Ectodermal cell (in vitro differentiated cells): ENCODE measurements at regions not wholly inside any gene's neighbourhood (a gene's known extent, or its start where the extent isn't known, plus 50 kb on each side); places are given as distances from the start of the nearest gene placed in this dataset.

Experiments used
- H3K27ac ChIP-seq: 2 replicates; pipeline ENCODE4 v1.7.0; 2013; ENCODE audit warnings: mild to moderate bottlenecking, low read depth, low read length; ENCODE audit not compliant: insufficient read depth, poor library complexity, severe bottlenecking
- H3K27me3 ChIP-seq: 2 replicates; pipeline ENCODE4 v1.7.0; 2013; ENCODE audit warnings: mild to moderate bottlenecking, low read length; ENCODE audit not compliant: insufficient read depth, control insufficient read depth, poor library complexity, severe bottlenecking
- H3K36me3 ChIP-seq: one replicate; pipeline ENCODE4 v1.7.0; 2013; ENCODE audit warnings: low read length; ENCODE audit not compliant: control insufficient read depth, insufficient read depth
- H3K4me1 ChIP-seq: one replicate; pipeline ENCODE4 v1.7.0; 2013; ENCODE audit warnings: low read length; ENCODE audit not compliant: control insufficient read depth, insufficient read depth
- H3K4me3 ChIP-seq: 2 replicates; pipeline ENCODE4 v1.7.0; 2013; ENCODE audit warnings: low read depth, low read length, control low read depth; ENCODE audit not compliant: insufficient read depth
- H3K9me3 ChIP-seq: 2 replicates; pipeline ENCODE4 v1.7.0; 2013; ENCODE audit warnings: mild to moderate bottlenecking, low read length, moderate library complexity; ENCODE audit not compliant: control insufficient read depth
- WGBS, 2 experiments: methylation state at CpG; one replicate each; pipeline ENCODE4 v1.1.7; 2013; ENCODE audit warnings: missing lambda C conversion rate in 2 of 2; 5-methylcytosine and 5-hydroxymethylcytosine counted together

DNA sequence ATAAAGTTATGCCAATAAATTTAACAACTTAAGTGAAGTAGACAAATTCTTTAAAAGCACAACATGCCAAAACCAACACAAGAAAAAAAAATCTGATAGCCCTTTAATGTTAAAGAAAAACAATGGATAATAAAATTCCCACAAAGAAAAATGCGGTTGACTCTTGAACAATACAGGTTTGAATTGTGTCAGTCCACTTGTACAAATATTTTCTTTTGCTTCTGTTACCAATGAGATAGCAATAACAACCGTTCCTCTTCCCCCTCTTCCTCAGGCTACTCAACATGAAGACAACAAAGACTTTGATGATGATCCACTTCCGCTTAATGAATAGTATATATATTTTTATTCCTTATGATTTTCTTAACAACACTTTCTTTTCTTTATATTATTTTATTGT lies 283.9 kb upstream of the MAN1A1 start:
- H3K27ac ChIP-seq = no peak overlapping the region
- 88 to 95% methylated on average over 2 of the region's 3 CpGs for WGBS, 2 experiments
- H3K9me3 ChIP-seq = no peaks in the 10 kb centered on the region
- H3K27me3 ChIP-seq = no peaks in the 10 kb centered on the region
- no peak overlapping the region for H3K4me3 ChIP-seq
- H3K4me1 ChIP-seq = no peaks in the 10 kb centered on the region
- H3K36me3 ChIP-seq = no peaks in the 10 kb centered on the region

DNA sequence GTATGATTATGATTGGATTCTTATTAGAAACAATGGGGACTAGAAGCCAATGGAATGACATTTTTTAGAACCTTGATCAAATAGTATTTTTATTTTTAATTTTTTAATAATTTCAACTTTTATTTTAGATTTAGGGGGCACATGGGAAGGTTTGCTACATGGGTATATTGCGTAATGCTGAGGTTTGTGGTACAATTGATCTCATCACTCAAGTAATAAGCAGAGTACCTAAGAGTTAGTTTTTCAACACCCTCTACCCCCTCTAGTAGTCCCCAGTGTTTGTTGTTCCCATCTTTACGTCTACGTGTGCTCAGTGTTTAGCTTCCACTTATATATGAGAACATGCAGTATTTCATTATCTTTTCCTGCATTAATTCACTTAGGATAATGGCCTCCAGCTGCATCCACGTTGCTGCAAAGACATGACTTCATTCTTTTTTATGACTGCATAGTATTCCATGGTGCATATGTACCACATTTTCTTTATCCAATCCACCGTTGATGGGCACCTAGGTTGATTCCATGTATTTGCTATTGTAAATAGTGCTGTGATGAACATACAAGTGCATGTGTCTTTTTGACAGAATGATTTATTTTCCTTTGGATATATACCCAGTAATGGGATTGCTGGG lies 281.1 kb upstream of the MAN1A1 start:
- Histone ChIP-seq H3K4me3 (no peak overlapping the region), H3K27me3 (no peaks in the 10 kb centered on the region), H3K36me3 (no peaks in the 10 kb centered on the region), H3K9me3 (no peaks in the 10 kb centered on the region), H3K4me1 (no peaks in the 10 kb centered on the region), H3K27ac (no peak overlapping the region)
- 87 to 91% methylated on average over 4 to 5 of the region's 5 CpGs for WGBS, 2 experiments

DNA sequence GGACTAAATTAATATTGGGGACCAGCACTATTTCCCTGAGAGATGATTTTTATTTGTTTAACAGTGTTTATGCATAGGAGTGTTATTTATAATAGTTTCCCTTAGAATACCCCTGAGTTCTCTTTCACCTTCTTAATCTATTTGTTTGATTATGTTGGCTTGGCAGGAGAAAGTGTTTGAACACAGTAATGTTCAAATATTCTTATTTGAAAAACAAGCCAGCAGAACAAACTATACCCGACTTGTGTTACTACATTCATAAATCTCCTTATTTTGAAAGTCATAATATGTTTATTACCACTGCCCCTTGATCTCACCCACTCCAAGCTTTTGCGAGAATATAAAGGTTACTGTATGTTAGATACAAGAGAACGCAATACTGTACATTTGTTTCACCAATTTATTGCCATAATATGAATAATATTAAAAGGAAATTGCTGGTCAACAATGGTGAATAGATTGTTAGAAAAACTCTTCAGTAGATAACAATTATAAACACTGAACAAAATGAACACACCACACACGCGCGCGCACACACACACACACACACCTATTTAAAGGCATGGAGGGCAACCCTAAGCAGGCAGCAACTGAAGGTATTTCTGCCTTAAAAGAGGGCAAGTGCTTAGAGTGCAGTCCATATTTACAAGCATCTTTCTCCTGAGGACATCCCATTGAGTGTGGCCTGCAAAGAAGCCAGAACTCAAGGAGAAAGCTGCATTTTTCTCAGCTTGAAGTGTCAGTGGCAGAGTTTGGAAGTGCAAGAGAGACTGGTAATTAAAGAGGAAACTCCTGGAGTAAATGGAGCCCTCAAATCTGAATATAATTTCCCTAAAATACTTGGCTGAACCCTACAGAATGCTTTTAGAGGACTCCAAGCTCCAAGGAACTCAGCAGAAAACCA lies 279.4 kb upstream of the MAN1A1 start:
- Histone ChIP-seq H3K4me3 (no peak overlapping the region), H3K4me1 (no peaks in the 10 kb centered on the region), H3K27me3 (no peaks in the 10 kb centered on the region), H3K36me3 (no peaks in the 10 kb centered on the region), H3K27ac (no peak overlapping the region), H3K9me3 (no peaks in the 10 kb centered on the region)
- 100% methylated on average over 5 of the region's 7 CpGs for WGBS, 2 experiments

DNA sequence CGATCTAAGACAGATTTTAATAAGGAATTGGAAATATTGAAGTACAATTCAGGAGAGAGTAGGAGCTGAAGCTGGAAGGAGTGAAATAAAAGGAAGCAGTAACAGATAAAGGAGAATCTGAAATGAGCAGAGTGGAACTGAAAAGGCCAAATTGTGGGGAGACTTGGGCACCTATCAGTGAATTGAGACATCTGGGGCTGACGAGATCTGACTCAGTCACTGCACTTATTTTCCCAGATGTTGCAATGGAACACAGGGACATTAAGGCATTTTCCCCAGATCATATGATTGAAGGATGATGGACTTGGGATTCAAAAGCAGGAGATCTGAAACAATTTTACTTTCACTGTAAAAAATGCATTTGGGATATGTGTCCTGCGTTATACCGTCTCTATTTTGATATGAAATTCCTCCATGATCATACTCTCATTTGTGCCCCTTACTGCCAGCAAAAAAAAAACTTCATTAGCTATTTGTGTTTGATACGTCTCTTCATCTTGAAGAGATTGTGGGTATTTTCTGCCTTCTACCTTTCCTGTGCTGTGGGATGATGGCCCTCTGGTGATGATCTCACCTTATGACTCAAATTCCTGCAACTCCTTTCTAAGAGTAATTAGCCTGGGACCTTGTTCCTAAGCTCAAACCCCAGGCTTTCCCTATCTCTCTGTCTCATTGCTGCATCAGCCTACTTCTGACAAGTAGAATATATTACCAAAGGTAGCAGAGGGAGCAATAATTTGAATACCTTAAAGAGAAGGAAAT lies 278.5 kb upstream of the MAN1A1 start:
- 93% methylated on average over 4 to 5 of the region's 5 CpGs for WGBS, 2 experiments
- no peaks in the 10 kb centered on the region for H3K27me3 ChIP-seq
- no peaks in the 10 kb centered on the region for H3K36me3 ChIP-seq
- no peak overlapping the region for H3K4me3 ChIP-seq
- H3K9me3 ChIP-seq = no peaks in the 10 kb centered on the region
- no peak overlapping the region for H3K27ac ChIP-seq
- H3K4me1 ChIP-seq = no peaks in the 10 kb centered on the region

DNA sequence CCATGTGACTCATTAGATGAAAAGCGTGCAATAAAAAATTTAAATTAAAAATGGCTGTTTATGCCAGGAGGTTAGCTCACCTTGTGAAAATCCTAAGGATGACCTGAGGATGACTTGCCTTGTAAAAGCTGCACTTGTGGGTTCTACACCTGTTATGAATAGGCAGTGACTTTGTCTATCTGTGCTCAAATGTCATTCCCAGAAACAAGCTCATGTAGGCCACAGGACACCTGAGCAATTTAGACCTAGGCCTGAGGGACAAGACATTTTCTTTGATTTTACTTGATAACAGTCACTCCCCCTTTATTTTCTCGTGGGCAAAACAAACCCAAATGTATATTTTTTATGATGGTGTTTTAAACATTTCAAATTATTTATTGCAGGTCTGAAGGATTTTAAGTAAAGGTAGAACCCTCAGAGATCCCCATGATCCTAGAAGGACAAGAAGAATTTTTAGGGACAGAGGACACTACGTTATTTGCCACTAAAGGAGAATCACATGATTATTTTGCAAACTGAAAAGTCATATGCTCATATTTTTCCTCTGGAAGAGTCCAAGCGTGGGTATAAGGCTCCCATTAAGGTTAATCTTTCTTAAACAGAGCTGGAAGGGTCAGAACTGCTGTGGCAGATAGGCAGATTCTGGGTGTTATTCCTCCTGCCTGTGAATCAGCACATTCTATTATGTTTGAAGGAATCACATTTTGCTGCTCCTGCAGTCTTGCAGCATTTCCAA lies 277.5 kb upstream of the MAN1A1 start:
- H3K4me3 ChIP-seq = no peak overlapping the region
- H3K4me1 ChIP-seq = no peaks in the 10 kb centered on the region
- WGBS, 2 experiments = 91 to 95% methylated on average over 3 to 4 of the region's 4 CpGs
- H3K9me3 ChIP-seq = no peaks in the 10 kb centered on the region
- H3K36me3 ChIP-seq = no peaks in the 10 kb centered on the region
- no peak overlapping the region for H3K27ac ChIP-seq
- no peaks in the 10 kb centered on the region for H3K27me3 ChIP-seq

DNA sequence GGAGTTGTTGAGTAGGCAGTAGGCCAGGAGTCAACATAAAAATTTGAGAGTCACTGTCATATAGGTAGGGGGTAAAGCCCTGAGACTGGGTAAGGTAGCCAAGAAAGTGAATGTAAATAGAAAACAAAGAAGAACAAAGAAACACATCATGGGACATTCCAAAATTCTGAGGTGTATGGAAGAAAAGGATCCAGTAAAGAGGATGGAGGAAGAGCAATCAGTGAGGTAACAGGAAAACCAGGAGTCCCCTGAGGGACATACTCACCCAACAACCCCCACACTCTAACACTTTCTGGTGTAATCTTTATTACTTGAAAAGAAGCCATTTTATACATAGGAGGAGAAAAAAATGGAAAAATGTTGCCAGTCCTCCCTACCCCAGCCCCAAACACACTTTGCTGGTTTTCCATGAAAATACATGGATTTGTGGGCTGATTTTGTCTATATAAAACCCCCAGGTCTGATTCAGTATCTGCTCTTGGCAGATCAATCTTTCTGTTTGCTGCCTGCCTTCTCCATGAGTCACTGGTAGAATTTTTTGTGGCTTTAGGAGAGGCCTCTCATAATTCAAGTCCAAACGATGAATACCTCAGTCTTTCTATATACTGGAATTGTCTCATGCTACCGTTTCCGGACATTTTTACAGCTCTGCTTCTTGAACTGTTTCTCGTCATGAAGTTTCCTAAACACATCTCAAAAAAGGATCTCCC lies 271.4 kb upstream of the MAN1A1 start:
- Histone ChIP-seq H3K4me3 (no peak overlapping the region), H3K9me3 (no peaks in the 10 kb centered on the region), H3K27ac (no peak overlapping the region), H3K36me3 (no peaks in the 10 kb centered on the region), H3K4me1 (no peaks in the 10 kb centered on the region), H3K27me3 (no peaks in the 10 kb centered on the region)
- 95 to 97% methylated on average over 3 to 4 of the region's 4 CpGs for WGBS, 2 experiments

DNA sequence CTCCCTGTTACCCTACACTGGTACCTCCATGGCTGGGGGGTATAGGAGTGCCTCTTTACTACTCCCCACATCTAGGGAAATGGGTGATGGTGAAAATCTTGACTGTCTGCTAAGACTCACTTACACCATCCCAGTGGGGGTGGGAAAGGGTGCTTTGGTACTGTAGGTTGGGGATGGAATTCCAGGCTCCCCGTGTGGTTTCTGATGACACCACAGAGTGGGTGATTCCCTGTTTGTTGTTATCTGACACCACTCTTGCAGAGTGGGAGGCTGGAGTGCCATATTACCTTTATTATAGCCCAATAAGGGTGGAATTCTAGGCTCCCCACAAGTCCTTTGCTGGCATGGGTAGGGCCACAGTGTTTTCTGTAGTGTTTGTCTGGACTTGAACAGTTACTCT lies 264.6 kb upstream of the MAN1A1 start:
- H3K27me3 ChIP-seq = no peaks in the 10 kb centered on the region
- 67 to 71% methylated on average over 1 of the region's 1 CpG for WGBS, 2 experiments
- peaks cover 4% of the 10 kb centered on the region for H3K4me1 ChIP-seq
- no peak overlapping the region for H3K4me3 ChIP-seq
- H3K9me3 ChIP-seq = no peaks in the 10 kb centered on the region
- H3K27ac ChIP-seq = no peak overlapping the region
- no peaks in the 10 kb centered on the region for H3K36me3 ChIP-seq

DNA sequence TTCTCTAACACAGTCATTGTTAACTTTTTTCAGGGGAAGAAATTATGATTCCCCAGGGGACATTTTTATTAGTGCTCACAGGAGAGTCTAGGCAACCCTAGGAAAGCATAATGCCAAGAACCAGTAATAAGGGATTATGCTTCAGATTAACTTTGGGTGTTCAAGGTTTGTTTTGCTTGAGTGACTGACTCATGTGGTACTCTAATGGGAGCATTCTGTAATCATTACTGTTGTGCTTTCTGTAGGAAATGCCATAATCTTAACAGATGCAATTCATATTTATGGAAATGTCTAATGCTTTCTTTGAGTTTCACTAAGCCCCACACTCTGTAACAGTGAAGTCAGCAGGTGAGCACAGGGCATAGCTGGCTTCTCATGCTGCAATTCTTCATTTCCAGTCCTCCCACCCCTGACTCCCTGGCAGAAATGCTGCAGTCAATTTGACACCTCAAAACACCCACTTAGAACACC lies 263.4 kb upstream of the MAN1A1 start:
- Histone ChIP-seq H3K9me3 (no peaks in the 10 kb centered on the region), H3K4me1 (peaks cover 4% of the 10 kb centered on the region), H3K4me3 (no peak overlapping the region), H3K27ac (no peak overlapping the region), H3K27me3 (no peaks in the 10 kb centered on the region), H3K36me3 (no peaks in the 10 kb centered on the region)

DNA sequence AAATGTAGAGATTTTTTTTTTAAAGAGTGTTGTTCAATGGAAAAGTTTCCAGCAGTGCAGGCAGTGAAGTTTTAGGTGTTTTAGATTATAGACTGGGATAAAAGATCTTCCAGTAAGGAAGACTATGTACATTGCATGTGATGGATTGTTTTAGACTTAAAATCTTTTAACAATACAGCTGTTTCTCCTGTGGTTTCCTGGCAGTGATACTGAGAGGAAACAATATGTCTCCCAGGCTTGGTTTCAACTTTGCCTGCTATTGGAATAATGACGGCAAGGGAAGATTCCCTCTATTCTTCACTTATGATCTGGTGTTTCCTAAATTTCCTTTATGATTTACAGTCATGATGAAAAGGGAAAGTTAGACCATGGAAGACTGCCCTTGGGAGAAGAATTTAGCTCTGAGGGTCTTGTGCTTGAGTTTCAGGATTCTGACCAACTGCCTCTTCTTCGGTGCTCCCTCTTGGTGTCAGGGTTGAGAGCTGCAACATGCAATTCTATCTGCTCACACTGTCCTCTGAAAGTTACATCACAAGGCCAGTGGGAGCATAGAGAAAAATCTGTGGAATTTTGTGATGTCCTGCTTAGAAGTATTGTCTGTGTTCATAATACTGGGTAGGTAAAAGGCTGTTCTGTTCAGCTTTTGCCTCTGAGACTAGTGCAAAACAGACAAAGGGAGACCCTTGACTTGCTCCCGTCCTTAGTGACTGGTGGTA lies 262.8 kb upstream of the MAN1A1 start:
- Histone ChIP-seq H3K36me3 (no peaks in the 10 kb centered on the region), H3K27ac (no peak overlapping the region), H3K4me3 (no peak overlapping the region), H3K4me1 (peaks cover 4% of the 10 kb centered on the region), H3K27me3 (no peaks in the 10 kb centered on the region), H3K9me3 (no peaks in the 10 kb centered on the region)
- WGBS, 2 experiments = 46 to 61% methylated on average over 2 to 3 of the region's 3 CpGs
